Prostate gland (tissue), 2 donors: ENCODE measurements at regions not wholly inside any gene's neighbourhood (a gene's known extent, or its start where the extent isn't known, plus 50 kb on each side); places are given as distances from the start of the nearest gene placed in this dataset.

Experiments used
- DNase-seq: peaks from one replicate; pipeline ENCODE4 v3.0.0-alpha.2; 2019; ENCODE audit warnings: low spot score
- H3K27ac ChIP-seq, 2 donors: fragments of 200-600 bp; sonication (generic); 2 replicates each; pipeline ENCODE4 v1.5.1; 2017 to 2019
- H3K27me3 ChIP-seq: fragments of 200-600 bp; sonication (generic); replicated peaks from 2 replicates; pipeline ENCODE4 v1.5.1; 2019; ENCODE audit not compliant: insufficient read depth
- H3K36me3 ChIP-seq, 2 donors: fragments of 200-600 bp; sonication (generic); 1 replicate in 1 of 2; 2 replicates in 1 of 2; pipeline versions ENCODE4 v1.5.1 to v1.8.1; 2017 to 2019
- H3K4me1 ChIP-seq: fragments of 200-600 bp; sonication (generic); replicated peaks from 2 replicates; pipeline ENCODE4 v1.5.1; 2019
- H3K4me3 ChIP-seq, 2 donors: fragments of 200-600 bp; sonication (generic); 2 replicates each; pipeline ENCODE4 v1.5.1; 2017 to 2019
- H3K9me3 ChIP-seq: fragments of 200-600 bp; sonication (generic); 2 replicates; pipeline ENCODE4 v1.5.1; 2017
- POLR2A ChIP-seq: fragments of 450-650 bp; IDR thresholded peaks from one replicate; pipeline ENCODE4 v1.6.1; 2016; ENCODE audit warnings: antibody characterized with exemption, mild to moderate bottlenecking
- POLR2AphosphoS5 ChIP-seq: sonication (generic); formaldehyde crosslinking; IDR thresholded peaks from one replicate; pipeline ENCODE4 v1.6.1; 2017; ENCODE audit warnings: antibody characterized with exemption
- WGBS: methylation state at CpG from one replicate; pipeline ENCODE4 v1.1.5; 2018; 5-methylcytosine and 5-hydroxymethylcytosine counted together
- intact Hi-C: fragments of 100-400 bp; cut with DNase I; formaldehyde crosslinking; loops from one replicate; pipeline ENCODE4 v1.14.2; 2022
- TF ChIP-seq, protein P1 (sequence below), 4 experiments: fragments of 200-600 bp in 2 of 4; fragments of 450-650 bp in 2 of 4; sonication (generic) in 2 of 4; IDR thresholded peaks; 1 replicate in 3 of 4; 2 replicates in 1 of 4; pipeline ENCODE4 v1.5.1; 2016 to 2019; ENCODE audit warnings: antibody characterized with exemption in 4 of 4, mild to moderate bottlenecking in 2 of 4, moderate library complexity in 2 of 4

DNA sequence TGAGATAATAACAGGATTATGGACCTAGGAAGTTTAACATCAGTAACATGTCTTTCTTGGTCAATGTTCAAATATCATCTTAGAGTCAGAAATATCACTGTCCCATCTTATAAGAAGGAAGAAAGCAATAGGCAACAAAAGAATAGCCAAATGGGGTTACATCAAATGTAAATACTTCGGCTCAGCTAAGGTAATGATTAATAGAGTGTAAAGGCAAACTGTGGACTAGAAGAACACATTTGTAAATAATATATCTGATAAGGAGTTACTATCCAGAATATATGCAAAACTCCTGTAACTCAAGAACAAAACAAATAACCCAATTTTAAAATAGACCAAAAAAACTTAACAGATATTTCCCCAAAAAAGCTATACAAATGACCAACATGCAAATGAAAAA is 630.3 kb downstream of the RPS29 start:
- TF ChIP-seq POLR2A (no peak), POLR2AphosphoS5 (no peak)
- TF ChIP-seq, protein P1, sequence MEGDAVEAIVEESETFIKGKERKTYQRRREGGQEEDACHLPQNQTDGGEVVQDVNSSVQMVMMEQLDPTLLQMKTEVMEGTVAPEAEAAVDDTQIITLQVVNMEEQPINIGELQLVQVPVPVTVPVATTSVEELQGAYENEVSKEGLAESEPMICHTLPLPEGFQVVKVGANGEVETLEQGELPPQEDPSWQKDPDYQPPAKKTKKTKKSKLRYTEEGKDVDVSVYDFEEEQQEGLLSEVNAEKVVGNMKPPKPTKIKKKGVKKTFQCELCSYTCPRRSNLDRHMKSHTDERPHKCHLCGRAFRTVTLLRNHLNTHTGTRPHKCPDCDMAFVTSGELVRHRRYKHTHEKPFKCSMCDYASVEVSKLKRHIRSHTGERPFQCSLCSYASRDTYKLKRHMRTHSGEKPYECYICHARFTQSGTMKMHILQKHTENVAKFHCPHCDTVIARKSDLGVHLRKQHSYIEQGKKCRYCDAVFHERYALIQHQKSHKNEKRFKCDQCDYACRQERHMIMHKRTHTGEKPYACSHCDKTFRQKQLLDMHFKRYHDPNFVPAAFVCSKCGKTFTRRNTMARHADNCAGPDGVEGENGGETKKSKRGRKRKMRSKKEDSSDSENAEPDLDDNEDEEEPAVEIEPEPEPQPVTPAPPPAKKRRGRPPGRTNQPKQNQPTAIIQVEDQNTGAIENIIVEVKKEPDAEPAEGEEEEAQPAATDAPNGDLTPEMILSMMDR (IDR thresholded peaks at IDR 0.05), result no peak
- no peak overlapping the region for H3K27ac ChIP-seq
- DNase-seq, result no peak
- H3K27me3 ChIP-seq, result no peaks in the 10 kb centered on the region
- H3K4me1 ChIP-seq, result no peaks in the 10 kb centered on the region
- no peak overlapping the region for H3K4me3 ChIP-seq
- intact Hi-C loops, result no loop called here
- H3K9me3 ChIP-seq, result no peaks in the 10 kb centered on the region
- H3K36me3 ChIP-seq, result no peaks in the 10 kb centered on the region
- WGBS, result 25% methylated on average over 1 of the region's 1 CpG

DNA sequence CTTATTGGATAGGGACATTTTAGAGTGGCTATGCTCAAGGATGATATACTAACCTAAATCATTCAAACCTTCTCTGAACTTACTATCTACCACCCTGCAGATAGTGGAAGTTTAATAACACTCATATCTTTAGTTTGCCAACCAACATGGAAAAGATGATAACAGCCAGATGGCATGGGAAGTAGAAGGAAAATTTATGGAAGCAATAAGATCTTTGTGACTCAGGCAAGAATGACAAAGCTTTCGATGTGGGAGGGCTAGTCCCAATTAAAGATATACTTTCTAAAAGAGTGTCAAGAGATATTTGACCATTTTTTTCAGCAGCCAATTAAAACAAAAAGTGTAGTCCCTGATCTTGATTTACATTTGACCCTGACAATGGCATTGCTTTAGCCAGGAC is 631.7 kb downstream of the RPS29 start:
- Histone ChIP-seq H3K4me3 (no peak overlapping the region), H3K9me3 (no peaks in the 10 kb centered on the region), H3K4me1 (no peaks in the 10 kb centered on the region), H3K27ac (no peak overlapping the region), H3K36me3 (no peaks in the 10 kb centered on the region), H3K27me3 (no peaks in the 10 kb centered on the region)
- intact Hi-C loops, result no loop called here
- no peak for TF ChIP-seq POLR2A
- TF ChIP-seq, protein P1 (IDR thresholded peaks at IDR 0.05), result no peak
- TF ChIP-seq POLR2AphosphoS5, result no peak
- 36% methylated on average over 1 of the region's 1 CpG for WGBS
- DNase-seq, result no peak

DNA sequence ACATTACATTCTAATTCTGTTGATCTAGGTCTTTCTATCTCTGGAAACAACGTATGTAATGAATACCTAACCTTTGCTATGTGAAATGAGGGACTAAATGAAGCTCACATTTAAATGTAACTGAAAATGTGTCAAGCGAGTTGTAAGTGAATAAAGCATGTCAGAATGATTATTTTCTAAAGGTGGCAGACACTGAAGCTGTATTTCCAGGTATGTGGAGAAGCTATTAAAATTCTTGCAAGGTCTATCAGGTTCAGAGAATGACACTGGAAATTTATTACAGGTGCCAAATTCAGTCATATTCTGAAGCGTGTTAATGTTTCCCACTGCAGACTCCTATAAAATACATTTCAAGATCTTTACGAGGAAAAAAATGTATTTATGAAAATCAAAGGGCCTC is 641.4 kb downstream of the RPS29 start:
- no peak for DNase-seq
- no peaks in the 10 kb centered on the region for H3K27me3 ChIP-seq
- no peaks in the 10 kb centered on the region for H3K36me3 ChIP-seq
- intact Hi-C loops, result no loop called here
- no peak overlapping the region for H3K27ac ChIP-seq
- TF ChIP-seq, protein P1 (IDR thresholded peaks at IDR 0.05), result no peak
- no peak for TF ChIP-seq POLR2AphosphoS5
- TF ChIP-seq POLR2A, result no peak
- no peak overlapping the region for H3K4me3 ChIP-seq
- H3K9me3 ChIP-seq, result no peaks in the 10 kb centered on the region
- H3K4me1 ChIP-seq, result no peaks in the 10 kb centered on the region
- 41% methylated on average over 4 of the region's 4 CpGs for WGBS

DNA sequence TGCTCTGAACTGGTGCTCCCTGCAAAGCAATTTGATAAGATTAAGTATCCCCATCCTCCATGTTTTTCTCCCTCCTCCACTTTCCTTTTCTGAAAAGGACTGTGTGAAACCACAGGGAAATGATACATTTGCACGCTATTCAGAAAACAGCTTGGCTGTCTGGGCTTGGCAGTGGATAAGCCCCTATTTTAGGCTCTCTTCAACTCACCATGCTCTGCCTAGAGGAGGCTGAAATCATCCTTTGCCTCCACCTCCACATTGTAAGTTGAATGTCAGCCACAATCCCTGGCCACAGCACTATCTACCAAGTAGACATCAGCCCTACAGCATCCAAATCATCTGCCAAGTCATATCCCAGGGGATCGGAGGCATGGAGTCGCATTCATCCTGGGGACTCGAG is 642.3 kb downstream of the RPS29 start:
- H3K27me3 ChIP-seq, result no peaks in the 10 kb centered on the region
- no peaks in the 10 kb centered on the region for H3K4me1 ChIP-seq
- DNase-seq, result no peak
- no peak overlapping the region for H3K4me3 ChIP-seq
- no peaks in the 10 kb centered on the region for H3K9me3 ChIP-seq
- no peaks in the 10 kb centered on the region for H3K36me3 ChIP-seq
- TF ChIP-seq, protein P1 (IDR thresholded peaks at IDR 0.05), result no peak
- TF ChIP-seq POLR2A (no peak), POLR2AphosphoS5 (no peak)
- no peak overlapping the region for H3K27ac ChIP-seq
- 88% methylated on average over 4 of the region's 4 CpGs for WGBS
- intact Hi-C loops, result no loop called here

DNA sequence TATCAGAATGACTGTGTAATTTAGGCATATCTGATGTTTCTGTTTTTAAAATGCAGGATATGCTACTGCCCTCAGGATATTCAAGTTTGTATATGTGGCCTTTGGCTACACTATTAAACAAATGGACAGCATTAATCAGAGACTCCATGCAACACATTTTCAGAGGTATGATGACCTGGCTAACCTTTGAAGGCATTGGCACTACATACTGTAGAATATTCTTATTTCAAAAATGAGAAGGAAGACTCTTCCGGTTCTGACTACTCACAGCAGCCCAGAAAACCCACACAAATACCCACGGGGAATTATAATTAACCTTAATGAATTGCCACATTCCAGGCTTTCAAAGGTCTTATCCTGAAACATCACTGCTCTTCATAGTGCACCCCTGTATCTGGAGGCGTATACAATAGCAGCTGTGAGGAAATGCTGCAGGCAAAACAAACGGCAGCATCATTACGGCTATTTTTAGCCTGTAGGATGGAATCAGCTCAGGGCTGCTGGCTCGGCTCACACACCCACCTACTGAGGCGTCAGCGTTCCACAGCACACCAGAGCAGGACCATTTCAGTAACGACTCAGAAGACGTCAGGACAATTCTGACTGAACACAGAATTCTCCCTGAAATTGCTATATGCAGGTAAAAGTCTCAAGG is 648.5 kb downstream of the RPS29 start:
- H3K9me3 ChIP-seq, result no peaks in the 10 kb centered on the region
- WGBS, result 32% methylated on average over 10 of the region's 10 CpGs
- intact Hi-C loops, result no loop called here
- no peak overlapping the region for H3K27ac ChIP-seq
- no peak overlapping the region for H3K4me3 ChIP-seq
- TF ChIP-seq, protein P1 (IDR thresholded peaks at IDR 0.05), result no peak
- TF ChIP-seq POLR2A (no peak), POLR2AphosphoS5 (no peak)
- no peak for DNase-seq
- H3K4me1 ChIP-seq, result no peaks in the 10 kb centered on the region
- H3K36me3 ChIP-seq, result no peaks in the 10 kb centered on the region
- no peaks in the 10 kb centered on the region for H3K27me3 ChIP-seq
